ENCODE measurements at regions not wholly inside any gene's neighbourhood (a gene's known extent, or its start where the extent isn't known, plus 50 kb on each side); places are given as distances from the start of the nearest gene placed in this dataset.

- no peak for TF ChIP-seq POLR2A (IDR thresholded peaks at IDR 0.05)
- TF ChIP-seq, protein P1, sequence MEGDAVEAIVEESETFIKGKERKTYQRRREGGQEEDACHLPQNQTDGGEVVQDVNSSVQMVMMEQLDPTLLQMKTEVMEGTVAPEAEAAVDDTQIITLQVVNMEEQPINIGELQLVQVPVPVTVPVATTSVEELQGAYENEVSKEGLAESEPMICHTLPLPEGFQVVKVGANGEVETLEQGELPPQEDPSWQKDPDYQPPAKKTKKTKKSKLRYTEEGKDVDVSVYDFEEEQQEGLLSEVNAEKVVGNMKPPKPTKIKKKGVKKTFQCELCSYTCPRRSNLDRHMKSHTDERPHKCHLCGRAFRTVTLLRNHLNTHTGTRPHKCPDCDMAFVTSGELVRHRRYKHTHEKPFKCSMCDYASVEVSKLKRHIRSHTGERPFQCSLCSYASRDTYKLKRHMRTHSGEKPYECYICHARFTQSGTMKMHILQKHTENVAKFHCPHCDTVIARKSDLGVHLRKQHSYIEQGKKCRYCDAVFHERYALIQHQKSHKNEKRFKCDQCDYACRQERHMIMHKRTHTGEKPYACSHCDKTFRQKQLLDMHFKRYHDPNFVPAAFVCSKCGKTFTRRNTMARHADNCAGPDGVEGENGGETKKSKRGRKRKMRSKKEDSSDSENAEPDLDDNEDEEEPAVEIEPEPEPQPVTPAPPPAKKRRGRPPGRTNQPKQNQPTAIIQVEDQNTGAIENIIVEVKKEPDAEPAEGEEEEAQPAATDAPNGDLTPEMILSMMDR (IDR thresholded peaks at IDR 0.05), result no peak
Observed at GRCh38 chr14:101418601-101419000, 142.7 kb upstream of the DIO3 start.

All from suprapubic skin (tissue), 3 donors.